KMS-11 (cell line): ENCODE measurements at regions not wholly inside any gene's neighbourhood (a gene's known extent, or its start where the extent isn't known, plus 50 kb on each side); places are given as distances from the start of the nearest gene placed in this dataset.

Experiments
- H2AFZ ChIP-seq: fragments of 200-600 bp; sonication (generic); 2 replicates; pipeline ENCODE4 v1.6.1; 2016; ENCODE audit warnings: antibody characterized with exemption, mixed run types, low read depth
- H3K27ac ChIP-seq: fragments of 200-600 bp; sonication (generic); 2 replicates; pipeline ENCODE4 v1.6.1; 2016; ENCODE audit warnings: mild to moderate bottlenecking, mixed run types
- H3K27me3 ChIP-seq: fragments of 200-600 bp; sonication (generic); 2 replicates; pipeline ENCODE4 v1.6.1; 2017; ENCODE audit warnings: mild to moderate bottlenecking, low read depth, mixed run types, moderate library complexity; ENCODE audit not compliant: insufficient read depth
- H3K36me3 ChIP-seq: fragments of 200-600 bp; sonication (generic); 2 replicates; pipeline ENCODE4 v1.6.1; 2017; ENCODE audit warnings: mild to moderate bottlenecking, mixed run types; ENCODE audit not compliant: insufficient read depth
- H3K4me1 ChIP-seq: fragments of 200-600 bp; sonication (generic); 2 replicates; pipeline ENCODE4 v1.6.1; 2016; ENCODE audit warnings: mild to moderate bottlenecking, low read depth, mixed run types; ENCODE audit not compliant: poor library complexity, severe bottlenecking
- H3K4me2 ChIP-seq: fragments of 200-600 bp; sonication (generic); 2 replicates; pipeline ENCODE4 v1.7.0; 2016; ENCODE audit warnings: mild to moderate bottlenecking, mixed run types
- H3K4me3 ChIP-seq: fragments of 200-600 bp; sonication (generic); IDR thresholded peaks from 2 replicates; pipeline ENCODE4 v1.6.1; 2017; ENCODE audit warnings: low read depth, low read length, mixed read lengths; ENCODE audit not compliant: insufficient read depth
- H3K79me2 ChIP-seq: fragments of 200-600 bp; sonication (generic); 2 replicates; pipeline ENCODE4 v1.6.1; 2016; ENCODE audit warnings: low read depth, mixed run types; ENCODE audit not compliant: insufficient read depth
- H3K9ac ChIP-seq: fragments of 200-600 bp; sonication (generic); 2 replicates; pipeline ENCODE4 v1.6.1; 2016; ENCODE audit warnings: mild to moderate bottlenecking, mixed run types
- H4K20me1 ChIP-seq: fragments of 200-600 bp; sonication (generic); 2 replicates; pipeline ENCODE4 v1.6.1; 2016; ENCODE audit warnings: mild to moderate bottlenecking, mixed run types; ENCODE audit not compliant: insufficient read depth
- TF ChIP-seq, protein P1 (sequence below): fragments of 200-600 bp; sonication (generic); conservative IDR thresholded peaks from 2 replicates; pipeline ENCODE4 v1.6.1; 2017; ENCODE audit warnings: low read depth, mild to moderate bottlenecking, antibody characterized with exemption, low read length, moderate library complexity, mixed read lengths

DNA sequence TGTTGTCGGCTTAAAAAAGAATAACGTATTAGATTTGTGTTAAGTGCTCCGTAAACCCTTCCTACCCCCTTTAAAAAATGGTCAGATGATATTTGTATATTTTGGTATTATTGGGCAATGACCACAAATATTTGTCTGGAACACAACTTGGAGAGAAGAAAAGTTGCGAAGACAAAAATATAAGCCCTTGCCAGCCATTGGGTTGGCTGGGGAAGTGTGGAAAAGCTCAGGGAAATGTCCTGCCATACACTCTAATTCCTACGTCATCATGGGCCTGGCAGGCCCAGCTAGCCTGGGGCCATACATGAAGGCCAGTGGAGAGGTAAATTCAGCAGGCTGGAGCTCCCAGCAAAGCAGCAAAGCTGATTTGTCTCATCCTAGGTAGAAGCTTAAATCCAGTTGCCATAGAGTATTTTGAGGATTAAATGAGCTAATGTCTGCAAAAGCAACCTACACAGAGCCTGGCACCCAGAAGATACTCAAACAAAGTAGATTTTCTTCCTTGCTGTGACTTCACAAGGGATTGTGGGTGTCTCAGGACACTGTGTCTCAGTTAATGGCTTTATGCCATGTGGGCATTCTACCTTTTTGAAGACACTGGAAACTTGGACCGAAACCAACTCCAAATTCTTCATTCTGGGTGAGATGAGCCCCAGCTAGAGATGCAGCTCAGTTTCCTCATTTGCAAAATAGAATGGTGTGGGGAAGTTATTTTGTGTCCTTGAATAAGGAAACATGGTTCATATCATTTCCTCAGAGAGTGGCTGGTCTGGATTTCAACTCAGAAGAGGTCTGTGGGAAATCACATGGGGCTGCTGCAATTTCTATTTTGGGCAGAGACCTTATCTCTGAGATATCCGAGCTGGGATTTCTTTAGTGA is 87.9 kb upstream of the MAP4K3 start:
- Histone ChIP-seq H3K4me3 (no peak overlapping the region), H3K4me1 (no peaks in the 10 kb centered on the region), H3K27ac (no peak overlapping the region), H3K36me3 (no peaks in the 10 kb centered on the region), H3K9ac (no peak overlapping the region), H4K20me1 (no peaks in the 10 kb centered on the region), H3K27me3 (no peaks in the 10 kb centered on the region), H3K79me2 (no peaks in the 10 kb centered on the region), H3K4me2 (no peak overlapping the region), H2AFZ (no peak overlapping the region)
- TF ChIP-seq, protein P1, sequence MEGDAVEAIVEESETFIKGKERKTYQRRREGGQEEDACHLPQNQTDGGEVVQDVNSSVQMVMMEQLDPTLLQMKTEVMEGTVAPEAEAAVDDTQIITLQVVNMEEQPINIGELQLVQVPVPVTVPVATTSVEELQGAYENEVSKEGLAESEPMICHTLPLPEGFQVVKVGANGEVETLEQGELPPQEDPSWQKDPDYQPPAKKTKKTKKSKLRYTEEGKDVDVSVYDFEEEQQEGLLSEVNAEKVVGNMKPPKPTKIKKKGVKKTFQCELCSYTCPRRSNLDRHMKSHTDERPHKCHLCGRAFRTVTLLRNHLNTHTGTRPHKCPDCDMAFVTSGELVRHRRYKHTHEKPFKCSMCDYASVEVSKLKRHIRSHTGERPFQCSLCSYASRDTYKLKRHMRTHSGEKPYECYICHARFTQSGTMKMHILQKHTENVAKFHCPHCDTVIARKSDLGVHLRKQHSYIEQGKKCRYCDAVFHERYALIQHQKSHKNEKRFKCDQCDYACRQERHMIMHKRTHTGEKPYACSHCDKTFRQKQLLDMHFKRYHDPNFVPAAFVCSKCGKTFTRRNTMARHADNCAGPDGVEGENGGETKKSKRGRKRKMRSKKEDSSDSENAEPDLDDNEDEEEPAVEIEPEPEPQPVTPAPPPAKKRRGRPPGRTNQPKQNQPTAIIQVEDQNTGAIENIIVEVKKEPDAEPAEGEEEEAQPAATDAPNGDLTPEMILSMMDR = no peak

DNA sequence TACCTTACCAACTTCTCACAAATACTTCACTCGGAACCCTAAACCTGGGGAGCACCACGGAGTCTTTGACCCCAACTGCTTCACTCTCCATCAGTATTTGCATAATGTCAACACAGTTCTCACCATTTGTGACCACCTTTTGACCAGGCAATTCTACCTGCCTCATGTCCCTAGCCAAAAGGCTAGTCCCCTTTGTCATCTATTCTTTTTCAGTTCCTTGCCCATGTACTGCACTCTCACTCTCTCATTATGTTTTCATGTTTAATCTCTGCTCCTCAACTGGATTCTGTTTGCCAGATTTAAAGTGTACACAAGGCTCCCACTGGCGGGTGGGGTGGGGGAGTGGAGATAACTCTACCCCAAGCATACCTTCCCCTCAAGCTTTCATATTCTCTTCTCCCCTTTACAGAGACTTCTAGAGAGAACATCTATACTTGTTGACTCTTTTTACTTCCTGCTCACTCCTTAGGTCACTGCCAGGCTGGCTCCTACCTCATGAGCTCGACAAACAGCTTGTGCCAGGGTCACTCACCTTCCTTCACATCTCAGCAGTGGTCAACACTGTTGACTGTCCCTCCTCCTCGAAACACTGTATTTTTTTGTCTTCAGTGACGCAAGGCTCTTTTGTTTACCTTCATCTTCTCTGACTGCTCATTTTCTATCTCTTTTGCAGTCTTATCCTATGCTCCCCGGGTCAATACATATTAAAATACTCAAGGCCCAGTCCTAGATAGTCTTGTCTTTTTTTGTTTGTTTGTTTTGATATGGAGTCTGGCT is 88.7 kb upstream of the MAP4K3 start:
- Histone ChIP-seq H3K79me2 (no peaks in the 10 kb centered on the region), H3K27me3 (no peaks in the 10 kb centered on the region), H4K20me1 (no peaks in the 10 kb centered on the region), H3K36me3 (no peaks in the 10 kb centered on the region), H3K4me3 (no peak overlapping the region), H2AFZ (no peak overlapping the region), H3K9ac (no peak overlapping the region), H3K27ac (no peak overlapping the region), H3K4me2 (no peak overlapping the region), H3K4me1 (no peaks in the 10 kb centered on the region)
- TF ChIP-seq, protein P1 = no peak

DNA sequence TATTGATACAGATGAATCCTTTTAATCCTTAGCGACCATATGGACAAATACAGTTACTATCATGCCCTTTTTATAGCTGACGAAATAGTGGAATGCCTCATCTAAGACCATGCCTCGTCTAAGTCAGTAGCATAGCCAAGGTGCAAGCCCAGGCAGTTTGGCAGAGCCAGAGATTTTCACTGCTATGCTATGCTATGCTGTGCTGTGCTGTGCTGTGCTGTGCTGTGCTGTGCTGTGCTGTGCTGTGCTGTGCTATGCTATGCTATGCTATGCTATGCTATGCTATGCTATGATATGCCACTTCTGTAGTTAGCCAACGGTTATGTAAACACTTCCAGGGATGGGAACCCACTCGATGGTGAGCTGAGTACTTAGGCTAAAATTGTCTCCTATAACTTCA is 91.6 kb upstream of the MAP4K3 start:
- H2AFZ ChIP-seq = no peak overlapping the region
- no peaks in the 10 kb centered on the region for H4K20me1 ChIP-seq
- no peak overlapping the region for H3K27ac ChIP-seq
- H3K27me3 ChIP-seq = no peaks in the 10 kb centered on the region
- H3K79me2 ChIP-seq = no peaks in the 10 kb centered on the region
- H3K4me1 ChIP-seq = no peaks in the 10 kb centered on the region
- no peak overlapping the region for H3K4me3 ChIP-seq
- TF ChIP-seq, protein P1 = no peak
- H3K9ac ChIP-seq = no peak overlapping the region
- no peak overlapping the region for H3K4me2 ChIP-seq
- no peaks in the 10 kb centered on the region for H3K36me3 ChIP-seq

DNA sequence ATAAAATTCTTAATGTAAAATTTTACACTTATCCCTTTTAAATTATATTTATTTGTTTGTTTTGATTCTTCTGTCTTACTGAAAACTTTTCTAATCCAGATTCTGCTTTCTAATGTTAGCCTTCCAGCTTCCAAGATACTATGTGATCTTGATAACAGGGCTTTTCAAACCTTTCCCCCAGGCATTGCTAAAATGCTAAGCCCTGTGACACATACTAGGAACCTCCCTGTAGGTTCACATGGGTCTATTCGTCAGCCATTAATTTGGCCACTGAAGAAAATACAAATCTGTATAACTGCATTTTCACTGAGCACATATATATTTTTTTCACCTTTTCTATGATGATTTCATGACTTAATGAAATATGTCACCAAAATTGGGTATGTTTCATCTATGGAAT is 92.8 kb upstream of the MAP4K3 start:
- Histone ChIP-seq H3K79me2 (no peaks in the 10 kb centered on the region), H3K4me2 (no peak overlapping the region), H3K27ac (no peak overlapping the region), H3K9ac (no peak overlapping the region), H4K20me1 (no peaks in the 10 kb centered on the region), H3K4me1 (no peaks in the 10 kb centered on the region), H3K36me3 (no peaks in the 10 kb centered on the region), H3K27me3 (no peaks in the 10 kb centered on the region), H2AFZ (no peak overlapping the region), H3K4me3 (no peak overlapping the region)
- TF ChIP-seq, protein P1 = no peak
